AG04450 (cell line): ENCODE measurements at regions not wholly inside any gene's neighbourhood (a gene's known extent, or its start where the extent isn't known, plus 50 kb on each side); places are given as distances from the start of the nearest gene placed in this dataset. TPM values are rescaled to one million over a fixed set of nuclear protein-coding genes. Genes with fewer than 3 reads are reported as not detected.

Source experiments
- CTCF ChIA-PET: fragments of 300-600, 350-600 bp; formaldehyde crosslinking; extraction: SDS; loops from one replicate; lab custom pipeline; 2022; ENCODE audit warnings: antibody characterized with exemption, inconsistent platforms; lab: Charles Lee
- POLR2A ChIA-PET: fragments of 350-600 bp; formaldehyde crosslinking; extraction: SDS; loops from one replicate; lab custom pipeline; 2021; ENCODE audit warnings: antibody characterized with exemption, inconsistent platforms; lab: Yijun Ruan, JAX
- DNase-seq: peaks from one replicate; pipeline ENCODE4 v3.0.0-alpha.2; 2011; ENCODE audit warnings: low read depth, low spot score
- H3K27ac ChIP-seq: one replicate; pipeline ENCODE4 v1.5.1; 2012; ENCODE audit warnings: low read depth, low read length, control low read depth
- H3K27me3 ChIP-seq: one replicate; pipeline ENCODE4 v1.6.0; 2012; ENCODE audit warnings: low read length; ENCODE audit not compliant: control insufficient read depth, insufficient read depth
- H3K4me3 ChIP-seq: 2 replicates; pipeline ENCODE4 v1.5.1; 2011; ENCODE audit warnings: mild to moderate bottlenecking, low read depth, low read length, control low read depth
- H3K9me3 ChIP-seq: 2 replicates; pipeline ENCODE4 v1.5.1; 2012; ENCODE audit warnings: low read length; ENCODE audit not compliant: control insufficient read depth, insufficient read depth
- small RNA-seq: library from RNA; depleted of rRNA; stranded (forward); fragments of <200 nt; gene quantifications from one replicate; pipeline ENCODE3, GENCODE V24; 2012; ENCODE audit warnings: low read depth; ENCODE audit not compliant: insufficient read length
- TF ChIP-seq, protein P1 (sequence below): IDR thresholded peaks from 2 replicates; pipeline ENCODE4 v1.5.1; 2011; ENCODE audit warnings: low read depth, low read length, control low read depth, inconsistent platforms

DNA sequence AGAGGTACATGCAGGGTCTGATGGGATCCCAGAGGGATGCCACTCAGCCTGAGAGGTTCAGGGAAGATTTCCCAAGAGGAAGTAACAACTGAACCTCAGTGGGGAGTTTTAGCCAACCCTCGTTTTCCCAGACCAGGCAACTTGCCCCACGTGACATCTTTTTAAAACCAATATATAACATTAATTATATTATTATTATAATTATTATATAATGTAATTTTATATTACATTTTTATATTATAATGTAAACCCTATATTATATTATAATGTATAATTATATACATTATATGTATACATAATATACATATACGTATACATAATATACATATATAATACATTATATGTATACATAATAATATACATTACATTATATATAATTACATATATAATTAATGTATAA lies 62.8 kb upstream of the WWC1 start:
- H3K9me3 ChIP-seq, result no peaks in the 10 kb centered on the region
- POLR2A ChIA-PET, result no interaction called here

GRCh38 chr5:168234133-168234532 lies 57.3 kb upstream of the WWC1 start:
- Histone ChIP-seq H3K4me3 (no peak overlapping the region), H3K27me3 (no peaks in the 10 kb centered on the region), H3K9me3 (no peaks in the 10 kb centered on the region), H3K27ac (no peak overlapping the region)
- TF ChIP-seq, protein P1, sequence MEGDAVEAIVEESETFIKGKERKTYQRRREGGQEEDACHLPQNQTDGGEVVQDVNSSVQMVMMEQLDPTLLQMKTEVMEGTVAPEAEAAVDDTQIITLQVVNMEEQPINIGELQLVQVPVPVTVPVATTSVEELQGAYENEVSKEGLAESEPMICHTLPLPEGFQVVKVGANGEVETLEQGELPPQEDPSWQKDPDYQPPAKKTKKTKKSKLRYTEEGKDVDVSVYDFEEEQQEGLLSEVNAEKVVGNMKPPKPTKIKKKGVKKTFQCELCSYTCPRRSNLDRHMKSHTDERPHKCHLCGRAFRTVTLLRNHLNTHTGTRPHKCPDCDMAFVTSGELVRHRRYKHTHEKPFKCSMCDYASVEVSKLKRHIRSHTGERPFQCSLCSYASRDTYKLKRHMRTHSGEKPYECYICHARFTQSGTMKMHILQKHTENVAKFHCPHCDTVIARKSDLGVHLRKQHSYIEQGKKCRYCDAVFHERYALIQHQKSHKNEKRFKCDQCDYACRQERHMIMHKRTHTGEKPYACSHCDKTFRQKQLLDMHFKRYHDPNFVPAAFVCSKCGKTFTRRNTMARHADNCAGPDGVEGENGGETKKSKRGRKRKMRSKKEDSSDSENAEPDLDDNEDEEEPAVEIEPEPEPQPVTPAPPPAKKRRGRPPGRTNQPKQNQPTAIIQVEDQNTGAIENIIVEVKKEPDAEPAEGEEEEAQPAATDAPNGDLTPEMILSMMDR, result no peak
- POLR2A ChIA-PET, result no interaction called here
- no peak for DNase-seq
- CTCF ChIA-PET, result no interaction called here

More for the DNA sequence above, 62.8 kb upstream of the WWC1 start:
- Histone ChIP-seq H3K27ac (no peak overlapping the region), H3K4me3 (no peak overlapping the region), H3K27me3 (no peaks in the 10 kb centered on the region)
- CTCF ChIA-PET, result interaction anchor here (1.1 kb wide), 1 partner anchor 9 kb away, joined by 7 read pairs; no protein-coding TSS in a partner anchor
- TF ChIP-seq, protein P1, result no peak
- DNase-seq, result no peak

DNA sequence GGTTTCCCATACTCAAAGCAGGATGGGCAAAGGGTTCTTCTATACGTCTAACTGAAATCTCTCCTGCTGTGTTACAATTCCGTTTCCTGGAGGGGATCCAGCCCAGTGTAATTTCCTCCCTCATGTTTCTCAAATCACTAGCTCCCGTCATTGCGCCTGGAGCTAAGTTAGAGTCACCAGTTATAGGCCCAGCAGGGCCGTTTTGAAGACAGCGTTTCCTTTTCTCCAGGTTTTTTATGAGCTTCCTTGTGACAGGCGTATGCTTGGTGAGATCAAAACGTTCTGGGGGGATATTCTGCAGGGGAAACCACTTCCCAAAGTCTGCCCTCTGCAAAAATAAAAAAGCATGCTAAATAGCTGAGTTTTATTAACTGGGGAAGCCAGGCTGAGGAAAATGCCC lies 53.0 kb upstream of the WWC1 start:
- Histone ChIP-seq H3K4me3 (no peak overlapping the region), H3K27ac (no peak overlapping the region), H3K9me3 (no peaks in the 10 kb centered on the region), H3K27me3 (no peaks in the 10 kb centered on the region)
- DNase-seq, result no peak
- TF ChIP-seq, protein P1, result no peak
- CTCF ChIA-PET, result interaction anchor here (1.3 kb wide), 1 partner anchor 19 kb away, joined by 13 read pairs; no protein-coding TSS in a partner anchor
- POLR2A ChIA-PET, result no interaction called here

GRCh38 chr5:168239325-168239724 lies 52.1 kb upstream of the WWC1 start:
- H3K4me3 ChIP-seq, result no peak overlapping the region
- no peak overlapping the region for H3K27ac ChIP-seq
- ChIA-PET CTCF (interaction anchor here (0.6 kb wide), 1 partner anchor 19 kb away, joined by 7 read pairs; no protein-coding TSS in a partner anchor), POLR2A (no interaction called here)
- TF ChIP-seq, protein P1, result no peak
- H3K9me3 ChIP-seq, result peaks cover under 1% of the 10 kb centered on the region; the same call in 1 of the 2 replicates
- no peak for DNase-seq
- no peaks in the 10 kb centered on the region for H3K27me3 ChIP-seq

Small RNA genes in the stretch of these regions (small RNA-seq; reads per million reads assigned to genes)
- gene AC026403.1 (not detected), gene RF00561 (not detected), gene RN7SKP60 (not detected), gene RNU6-168P (not detected), gene RNU6-209P (not detected)
